HL-60 (cell line): ENCODE measurements at regions not wholly inside any gene's neighbourhood (a gene's known extent, or its start where the extent isn't known, plus 50 kb on each side); places are given as distances from the start of the nearest gene placed in this dataset.

Source experiments
- DNase-seq, 2 experiments: peaks; one replicate each; pipeline ENCODE4 v3.0.0-alpha.2; 2010 to 2020; ENCODE audit warnings: low read depth in 1 of 2, low spot score in 1 of 2
- H3K27ac ChIP-seq: fragments of 250-450 bp; sonication (Bioruptor Pico); replicated peaks from 2 replicates; pipeline ENCODE4 v1.5.1; 2020; ENCODE audit warnings: mild to moderate bottlenecking, moderate library complexity
- H3K27me3 ChIP-seq: fragments of 250-450 bp; sonication (Bioruptor Pico); 2 replicates; pipeline ENCODE4 v1.5.1; 2021; ENCODE audit warnings: mild to moderate bottlenecking, moderate library complexity; ENCODE audit not compliant: insufficient read depth, poor library complexity, severe bottlenecking
- H3K4me3 ChIP-seq: replicated peaks from 2 replicates; pipeline ENCODE4 v1.5.1; 2011; ENCODE audit warnings: mild to moderate bottlenecking, control low read depth, low read length; ENCODE audit not compliant: insufficient read depth
- GABPA ChIP-seq: IDR thresholded peaks from 2 replicates; pipeline ENCODE4 v1.6.1; 2012; ENCODE audit warnings: low read depth
- POLR2AphosphoS5 ChIP-seq: IDR thresholded peaks from 2 replicates; pipeline ENCODE4 v1.6.1; 2012; ENCODE audit warnings: low read depth
- SPI1 ChIP-seq: IDR thresholded peaks from 2 replicates; pipeline ENCODE4 v1.6.1; 2012; ENCODE audit warnings: low read depth, mild to moderate bottlenecking, borderline replicate concordance
- TF ChIP-seq, protein P1 (sequence below): IDR thresholded peaks from one replicate; pipeline ENCODE4 v1.5.1; 2011; ENCODE audit warnings: low read length, control low read depth, inconsistent platforms; ENCODE audit not compliant: insufficient read depth
- TF ChIP-seq, protein P2 (sequence below): IDR thresholded peaks from 2 replicates; pipeline ENCODE4 v1.6.1; 2012; ENCODE audit warnings: low read depth; ENCODE audit not compliant: insufficient replicate concordance

DNA sequence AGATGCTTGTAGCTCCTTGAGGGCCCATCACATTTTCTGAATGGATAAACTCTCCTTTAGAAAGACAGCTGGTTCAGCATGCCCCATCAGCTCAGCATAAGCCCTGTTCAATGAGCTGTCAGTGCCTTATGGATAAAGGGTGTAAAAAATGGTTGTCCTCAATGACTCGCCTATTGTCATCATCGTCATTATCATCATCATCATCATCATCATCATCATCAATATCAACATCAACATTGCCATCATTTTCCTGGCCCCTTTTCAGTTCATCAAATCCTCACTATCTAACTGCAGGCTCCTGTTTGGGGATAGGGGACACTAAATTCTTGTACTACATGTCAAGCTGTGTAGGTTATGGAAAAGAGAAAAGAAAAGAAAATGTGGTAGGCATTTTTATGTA, 310.7 kb upstream of the MTNR1B start:
- DNase-seq = no peak
- TF ChIP-seq SPI1 = no peak
- no peak for TF ChIP-seq POLR2AphosphoS5
- TF ChIP-seq, protein P1, sequence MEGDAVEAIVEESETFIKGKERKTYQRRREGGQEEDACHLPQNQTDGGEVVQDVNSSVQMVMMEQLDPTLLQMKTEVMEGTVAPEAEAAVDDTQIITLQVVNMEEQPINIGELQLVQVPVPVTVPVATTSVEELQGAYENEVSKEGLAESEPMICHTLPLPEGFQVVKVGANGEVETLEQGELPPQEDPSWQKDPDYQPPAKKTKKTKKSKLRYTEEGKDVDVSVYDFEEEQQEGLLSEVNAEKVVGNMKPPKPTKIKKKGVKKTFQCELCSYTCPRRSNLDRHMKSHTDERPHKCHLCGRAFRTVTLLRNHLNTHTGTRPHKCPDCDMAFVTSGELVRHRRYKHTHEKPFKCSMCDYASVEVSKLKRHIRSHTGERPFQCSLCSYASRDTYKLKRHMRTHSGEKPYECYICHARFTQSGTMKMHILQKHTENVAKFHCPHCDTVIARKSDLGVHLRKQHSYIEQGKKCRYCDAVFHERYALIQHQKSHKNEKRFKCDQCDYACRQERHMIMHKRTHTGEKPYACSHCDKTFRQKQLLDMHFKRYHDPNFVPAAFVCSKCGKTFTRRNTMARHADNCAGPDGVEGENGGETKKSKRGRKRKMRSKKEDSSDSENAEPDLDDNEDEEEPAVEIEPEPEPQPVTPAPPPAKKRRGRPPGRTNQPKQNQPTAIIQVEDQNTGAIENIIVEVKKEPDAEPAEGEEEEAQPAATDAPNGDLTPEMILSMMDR = no peak
- no peak for TF ChIP-seq GABPA
- TF ChIP-seq, protein P2, sequence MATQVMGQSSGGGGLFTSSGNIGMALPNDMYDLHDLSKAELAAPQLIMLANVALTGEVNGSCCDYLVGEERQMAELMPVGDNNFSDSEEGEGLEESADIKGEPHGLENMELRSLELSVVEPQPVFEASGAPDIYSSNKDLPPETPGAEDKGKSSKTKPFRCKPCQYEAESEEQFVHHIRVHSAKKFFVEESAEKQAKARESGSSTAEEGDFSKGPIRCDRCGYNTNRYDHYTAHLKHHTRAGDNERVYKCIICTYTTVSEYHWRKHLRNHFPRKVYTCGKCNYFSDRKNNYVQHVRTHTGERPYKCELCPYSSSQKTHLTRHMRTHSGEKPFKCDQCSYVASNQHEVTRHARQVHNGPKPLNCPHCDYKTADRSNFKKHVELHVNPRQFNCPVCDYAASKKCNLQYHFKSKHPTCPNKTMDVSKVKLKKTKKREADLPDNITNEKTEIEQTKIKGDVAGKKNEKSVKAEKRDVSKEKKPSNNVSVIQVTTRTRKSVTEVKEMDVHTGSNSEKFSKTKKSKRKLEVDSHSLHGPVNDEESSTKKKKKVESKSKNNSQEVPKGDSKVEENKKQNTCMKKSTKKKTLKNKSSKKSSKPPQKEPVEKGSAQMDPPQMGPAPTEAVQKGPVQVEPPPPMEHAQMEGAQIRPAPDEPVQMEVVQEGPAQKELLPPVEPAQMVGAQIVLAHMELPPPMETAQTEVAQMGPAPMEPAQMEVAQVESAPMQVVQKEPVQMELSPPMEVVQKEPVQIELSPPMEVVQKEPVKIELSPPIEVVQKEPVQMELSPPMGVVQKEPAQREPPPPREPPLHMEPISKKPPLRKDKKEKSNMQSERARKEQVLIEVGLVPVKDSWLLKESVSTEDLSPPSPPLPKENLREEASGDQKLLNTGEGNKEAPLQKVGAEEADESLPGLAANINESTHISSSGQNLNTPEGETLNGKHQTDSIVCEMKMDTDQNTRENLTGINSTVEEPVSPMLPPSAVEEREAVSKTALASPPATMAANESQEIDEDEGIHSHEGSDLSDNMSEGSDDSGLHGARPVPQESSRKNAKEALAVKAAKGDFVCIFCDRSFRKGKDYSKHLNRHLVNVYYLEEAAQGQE = no peak
- H3K27ac ChIP-seq = no peak overlapping the region
- no peak overlapping the region for H3K4me3 ChIP-seq
- no peaks in the 10 kb centered on the region for H3K27me3 ChIP-seq

- DNase-seq = no peak
- TF ChIP-seq SPI1 = no peak
- no peak for TF ChIP-seq GABPA
- TF ChIP-seq, protein P1 = no peak
- TF ChIP-seq POLR2AphosphoS5 = no peak
- TF ChIP-seq, protein P2 = no peak
- Histone ChIP-seq H3K4me3 (no peak overlapping the region), H3K27ac (no peak overlapping the region), H3K27me3 (no peaks in the 10 kb centered on the region)
Measured at GRCh38 chr11:92659793-92660192, 309.7 kb upstream of the MTNR1B start.

- TF ChIP-seq SPI1 (no peak), POLR2AphosphoS5 (no peak), GABPA (no peak)
- TF ChIP-seq, protein P1 = no peak
- TF ChIP-seq, protein P2 = no peak
- no peak overlapping the region for H3K27ac ChIP-seq
- no peak overlapping the region for H3K4me3 ChIP-seq
- H3K27me3 ChIP-seq = no peaks in the 10 kb centered on the region
- DNase-seq = no peak
Measured at GRCh38 chr11:92662601-92663360, 306.7 kb upstream of the MTNR1B start.
